D721Med (cell line): ENCODE measurements at regions not wholly inside any gene's neighbourhood (a gene's known extent, or its start where the extent isn't known, plus 50 kb on each side); places are given as distances from the start of the nearest gene placed in this dataset.

Source experiments
- DNase-seq: peaks from one replicate; pipeline ENCODE4 v3.0.0; 2011; ENCODE audit warnings: low spot score; ENCODE audit not compliant: insufficient read length
- FAIRE-seq: peaks from 2 replicates; lab custom pipeline; 2011; peaks lifted over from hg19 to GRCh38; lab: Jason Lieb, UNC
- TF ChIP-seq, protein P1 (sequence below): IDR thresholded peaks from 2 replicates; pipeline ENCODE4 v1.5.1; 2012; ENCODE audit warnings: mild to moderate bottlenecking, control low read depth; ENCODE audit not compliant: insufficient read depth; ENCODE audit errors: missing control alignments

DNA sequence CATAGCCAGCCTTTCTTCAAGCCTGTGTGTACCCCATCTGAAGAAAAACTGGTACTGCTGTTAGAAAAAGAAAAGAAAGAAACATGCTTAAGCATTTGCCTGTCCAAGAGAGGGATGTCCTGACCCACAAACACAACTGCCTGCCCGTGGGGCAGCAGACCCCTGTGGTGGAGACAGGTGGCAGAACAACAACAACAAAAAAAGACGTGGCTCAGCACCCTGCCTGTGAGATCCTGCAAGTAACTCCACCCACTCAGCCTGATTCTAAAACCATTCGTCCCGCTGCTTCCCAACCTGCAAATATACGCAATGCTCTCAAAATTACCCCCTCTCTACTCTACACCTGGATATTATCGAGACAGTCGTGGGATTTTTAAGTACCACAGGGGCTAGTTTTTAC is 64.9 kb upstream of the ZDHHC17 start:
- no peak for FAIRE-seq
- no peak for DNase-seq
- TF ChIP-seq, protein P1, sequence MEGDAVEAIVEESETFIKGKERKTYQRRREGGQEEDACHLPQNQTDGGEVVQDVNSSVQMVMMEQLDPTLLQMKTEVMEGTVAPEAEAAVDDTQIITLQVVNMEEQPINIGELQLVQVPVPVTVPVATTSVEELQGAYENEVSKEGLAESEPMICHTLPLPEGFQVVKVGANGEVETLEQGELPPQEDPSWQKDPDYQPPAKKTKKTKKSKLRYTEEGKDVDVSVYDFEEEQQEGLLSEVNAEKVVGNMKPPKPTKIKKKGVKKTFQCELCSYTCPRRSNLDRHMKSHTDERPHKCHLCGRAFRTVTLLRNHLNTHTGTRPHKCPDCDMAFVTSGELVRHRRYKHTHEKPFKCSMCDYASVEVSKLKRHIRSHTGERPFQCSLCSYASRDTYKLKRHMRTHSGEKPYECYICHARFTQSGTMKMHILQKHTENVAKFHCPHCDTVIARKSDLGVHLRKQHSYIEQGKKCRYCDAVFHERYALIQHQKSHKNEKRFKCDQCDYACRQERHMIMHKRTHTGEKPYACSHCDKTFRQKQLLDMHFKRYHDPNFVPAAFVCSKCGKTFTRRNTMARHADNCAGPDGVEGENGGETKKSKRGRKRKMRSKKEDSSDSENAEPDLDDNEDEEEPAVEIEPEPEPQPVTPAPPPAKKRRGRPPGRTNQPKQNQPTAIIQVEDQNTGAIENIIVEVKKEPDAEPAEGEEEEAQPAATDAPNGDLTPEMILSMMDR: no peak

DNA sequence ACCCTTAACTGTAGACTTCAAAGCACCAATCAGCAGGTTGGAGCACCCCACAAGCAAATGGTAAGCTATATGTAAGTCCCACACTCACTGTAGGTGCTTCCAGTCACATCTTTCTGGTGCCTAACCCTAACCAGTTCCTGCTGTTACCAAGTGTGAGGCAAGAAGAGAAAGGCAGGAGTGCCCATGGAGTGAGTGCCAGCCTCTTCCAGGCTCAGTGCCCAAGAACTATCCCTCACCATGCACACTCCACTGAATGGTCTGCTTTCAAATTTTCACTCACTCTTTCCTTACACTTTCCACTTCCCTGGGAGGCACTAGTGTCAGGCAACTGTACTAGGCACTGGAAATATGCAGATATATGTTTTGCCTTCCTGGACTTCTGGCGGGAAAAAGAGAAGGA is 62.2 kb upstream of the ZDHHC17 start:
- TF ChIP-seq, protein P1: no peak
- DNase-seq (no peak), FAIRE-seq (no peak)

DNA sequence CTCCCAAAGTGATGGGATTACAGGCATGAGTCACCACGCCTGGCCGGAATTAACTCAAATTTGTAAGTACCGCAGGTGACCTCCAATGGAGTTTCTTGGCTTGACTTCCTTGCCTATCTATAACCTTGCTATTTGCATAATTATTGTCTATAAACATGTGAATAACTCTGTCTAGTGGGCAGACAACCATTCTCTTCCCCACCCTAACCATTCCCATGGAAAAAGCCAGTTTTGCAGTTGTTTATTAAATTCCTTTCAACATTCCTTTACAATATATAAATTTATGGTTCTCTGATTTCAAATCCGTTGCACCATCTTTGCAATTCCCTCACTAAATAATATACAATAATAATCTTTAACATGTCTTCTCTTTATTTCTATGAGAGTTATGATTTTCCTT is 61.0 kb upstream of the ZDHHC17 start:
- no peak for DNase-seq
- TF ChIP-seq, protein P1: no peak
- no peak for FAIRE-seq

DNA sequence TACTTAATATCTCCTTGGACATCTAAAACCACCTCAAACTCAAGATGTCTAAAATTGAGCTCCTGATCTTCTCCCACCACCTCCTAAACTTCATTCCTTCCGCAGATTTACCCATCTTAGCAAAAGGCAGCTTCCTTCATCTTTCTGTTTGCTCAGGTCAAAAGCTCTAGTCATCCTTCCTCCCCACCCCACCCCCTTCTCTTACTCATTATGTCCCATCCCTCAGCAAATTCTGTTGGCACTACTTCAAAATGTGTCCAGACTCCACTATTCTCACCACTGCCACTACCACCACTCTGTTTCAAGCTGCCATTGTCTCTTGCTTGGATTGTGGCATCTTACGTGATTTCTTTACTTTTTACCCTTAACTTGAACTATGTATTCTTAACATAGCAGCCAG is 59.2 kb upstream of the ZDHHC17 start:
- no peak for DNase-seq
- no peak for FAIRE-seq
- TF ChIP-seq, protein P1: no peak

DNA sequence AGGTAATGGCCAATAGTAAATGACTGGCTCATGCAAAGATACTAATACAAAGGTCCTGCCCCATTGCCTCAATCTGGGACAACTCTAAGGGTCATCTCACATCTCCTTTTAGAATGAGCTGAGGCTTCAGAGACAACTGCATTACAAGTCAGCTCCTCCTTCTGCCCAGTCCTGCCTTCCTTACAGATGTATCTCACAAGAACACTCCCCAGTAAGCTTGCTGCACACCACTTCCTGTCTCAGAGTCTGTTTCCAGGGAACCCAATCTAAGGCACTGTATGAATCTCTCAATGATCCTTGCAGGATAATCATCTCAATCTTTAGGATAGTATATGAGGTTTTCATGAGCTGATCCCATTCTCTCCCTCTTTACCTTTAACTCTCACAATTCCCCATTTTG is 57.8 kb upstream of the ZDHHC17 start:
- no peak for DNase-seq
- TF ChIP-seq, protein P1: no peak
- no peak for FAIRE-seq

DNA sequence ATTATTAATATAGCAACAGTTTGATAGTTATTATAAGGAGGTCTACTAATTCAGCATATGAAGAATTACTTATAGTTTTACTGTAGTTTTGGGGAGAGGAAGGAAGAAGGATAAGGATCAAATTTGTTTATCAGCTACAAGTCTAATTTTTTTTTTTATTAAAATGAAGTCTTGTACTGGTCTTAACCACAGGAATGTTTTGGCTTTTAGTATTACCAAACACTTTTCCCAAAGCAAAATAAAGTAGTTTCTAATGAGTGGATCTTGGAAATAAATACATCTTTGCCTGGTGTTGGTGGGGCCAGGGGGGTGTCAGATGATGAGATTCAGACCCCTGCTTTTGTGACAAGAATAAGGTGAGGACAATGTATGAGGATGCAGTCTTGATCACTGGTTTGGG is 57.2 kb upstream of the ZDHHC17 start:
- DNase-seq (no peak), FAIRE-seq (no peak)
- TF ChIP-seq, protein P1: no peak

DNA sequence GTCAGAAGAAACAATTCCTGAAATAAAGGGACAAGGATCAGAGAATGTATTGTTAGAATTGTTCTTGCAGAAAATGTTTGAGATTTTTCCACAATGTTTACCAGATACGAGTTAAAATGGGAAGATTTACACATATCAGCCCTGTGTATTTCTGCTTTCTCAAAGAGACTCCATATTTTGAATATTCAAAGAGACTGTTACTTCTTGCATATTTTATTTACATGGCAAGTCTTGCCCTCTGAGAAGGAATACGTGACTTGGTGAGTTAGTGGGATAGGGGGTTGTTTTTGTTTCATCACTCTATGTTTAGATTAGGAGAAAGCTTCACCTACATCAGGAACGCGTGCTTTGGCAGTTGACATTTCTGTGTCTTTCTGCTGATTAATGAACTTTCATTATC is 56.1 kb upstream of the ZDHHC17 start:
- DNase-seq: no peak
- no peak for FAIRE-seq
- TF ChIP-seq, protein P1: no peak
